ENCODE measurements at regions not wholly inside any gene's neighbourhood (a gene's known extent, or its start where the extent isn't known, plus 50 kb on each side); places are given as distances from the start of the nearest gene placed in this dataset.

DNA sequence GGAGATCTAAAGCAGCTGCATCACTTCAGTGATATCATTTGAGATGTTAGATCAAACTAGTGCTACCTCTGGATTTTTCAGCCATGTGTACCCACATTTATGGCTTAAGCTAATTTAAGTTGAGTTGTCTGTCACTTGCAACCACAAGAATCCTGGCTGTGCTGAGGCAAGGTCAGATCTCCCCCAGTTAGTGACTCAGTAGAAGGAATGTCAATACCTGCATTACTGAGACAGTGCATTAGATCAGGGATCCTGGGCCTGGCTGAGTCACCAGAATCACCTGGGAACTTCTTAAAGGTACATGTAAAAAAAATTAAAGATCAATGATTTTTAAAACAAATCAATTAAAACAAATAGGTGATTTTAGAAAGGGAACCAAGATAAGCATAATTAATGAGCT lies 84.6 kb upstream of the GRIN2B start:
- H3K4me1 Mint-ChIP-seq = peaks cover 21% of the 10 kb centered on the region
- Histone ChIP-seq H3K9ac (ENCODE audit: extremely low read depth, low read length, poor library complexity, severe bottlenecking) (no peak overlapping the region), H3K36me3 (ENCODE audit: control insufficient read depth, insufficient read depth, low read length) (no peaks in the 10 kb centered on the region), H3K4me3 (ENCODE audit: low read length) (no peak overlapping the region), H3K27ac (ENCODE audit: low read depth, low read length) (no peak overlapping the region), H3K9me3 (ENCODE audit: control insufficient read depth, low read length) (peaks cover 16% of the 10 kb centered on the region), H3K4me1 (ENCODE audit: control insufficient read depth, insufficient read depth, low read length) (peaks cover 7% of the 10 kb centered on the region), H3K27me3 (ENCODE audit: control insufficient read depth, insufficient read depth, low read length, poor library complexity, severe bottlenecking) (peaks cover 5% of the 10 kb centered on the region)
- H3K4me3 Mint-ChIP-seq = no peak overlapping the region
- H3K9me3 Mint-ChIP-seq = peaks cover 9% of the 10 kb centered on the region
- no peaks in the 10 kb centered on the region for H3K36me3 Mint-ChIP-seq (ENCODE audit: low read depth)
- H3K27me3 Mint-ChIP-seq (ENCODE audit: insufficient read depth) = peaks cover 27% of the 10 kb centered on the region
- no peak for DNase-seq
- TF ChIP-seq, protein P1, sequence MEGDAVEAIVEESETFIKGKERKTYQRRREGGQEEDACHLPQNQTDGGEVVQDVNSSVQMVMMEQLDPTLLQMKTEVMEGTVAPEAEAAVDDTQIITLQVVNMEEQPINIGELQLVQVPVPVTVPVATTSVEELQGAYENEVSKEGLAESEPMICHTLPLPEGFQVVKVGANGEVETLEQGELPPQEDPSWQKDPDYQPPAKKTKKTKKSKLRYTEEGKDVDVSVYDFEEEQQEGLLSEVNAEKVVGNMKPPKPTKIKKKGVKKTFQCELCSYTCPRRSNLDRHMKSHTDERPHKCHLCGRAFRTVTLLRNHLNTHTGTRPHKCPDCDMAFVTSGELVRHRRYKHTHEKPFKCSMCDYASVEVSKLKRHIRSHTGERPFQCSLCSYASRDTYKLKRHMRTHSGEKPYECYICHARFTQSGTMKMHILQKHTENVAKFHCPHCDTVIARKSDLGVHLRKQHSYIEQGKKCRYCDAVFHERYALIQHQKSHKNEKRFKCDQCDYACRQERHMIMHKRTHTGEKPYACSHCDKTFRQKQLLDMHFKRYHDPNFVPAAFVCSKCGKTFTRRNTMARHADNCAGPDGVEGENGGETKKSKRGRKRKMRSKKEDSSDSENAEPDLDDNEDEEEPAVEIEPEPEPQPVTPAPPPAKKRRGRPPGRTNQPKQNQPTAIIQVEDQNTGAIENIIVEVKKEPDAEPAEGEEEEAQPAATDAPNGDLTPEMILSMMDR (conservative IDR thresholded peaks at IDR 0.05) = no peak
- H3K27ac Mint-ChIP-seq = no peak overlapping the region

DNA sequence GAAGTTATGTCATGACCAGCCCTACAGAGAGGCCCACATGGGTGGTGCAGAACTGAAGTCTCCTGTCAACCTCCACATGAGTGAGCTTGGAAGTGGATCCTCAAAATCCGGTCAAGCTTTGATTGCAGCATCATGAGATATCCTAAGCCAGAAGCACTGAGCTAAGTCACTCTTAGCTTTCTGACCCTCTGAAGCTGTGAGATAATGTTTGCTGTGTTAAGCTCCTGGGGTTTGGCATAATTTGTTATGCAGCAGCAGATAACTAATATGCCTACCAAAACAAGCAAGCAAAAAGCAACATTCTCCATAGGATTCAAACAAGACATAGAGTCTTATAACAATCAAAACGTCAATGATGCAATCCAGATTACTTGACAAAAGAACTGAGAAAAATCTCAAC lies 87.6 kb upstream of the GRIN2B start:
- Mint-ChIP-seq H3K9me3 (peaks cover 9% of the 10 kb centered on the region), H3K4me1 (peaks cover 14% of the 10 kb centered on the region), H3K27me3 (ENCODE audit: insufficient read depth) (peaks cover 17% of the 10 kb centered on the region), H3K36me3 (ENCODE audit: low read depth) (no peaks in the 10 kb centered on the region), H3K27ac (no peak overlapping the region), H3K4me3 (no peak overlapping the region)
- H3K36me3 ChIP-seq (ENCODE audit: control insufficient read depth, insufficient read depth, low read length) = no peaks in the 10 kb centered on the region
- DNase-seq = no peak
- H3K9me3 ChIP-seq (ENCODE audit: control insufficient read depth, low read length) = peaks cover 16% of the 10 kb centered on the region
- peaks cover 4% of the 10 kb centered on the region for H3K4me1 ChIP-seq (ENCODE audit: control insufficient read depth, insufficient read depth, low read length)
- H3K27ac ChIP-seq (ENCODE audit: low read depth, low read length) = no peak overlapping the region
- TF ChIP-seq, protein P1 (conservative IDR thresholded peaks at IDR 0.05) = no peak
- H3K9ac ChIP-seq (ENCODE audit: extremely low read depth, low read length, poor library complexity, severe bottlenecking) = no peak overlapping the region
- H3K4me3 ChIP-seq (ENCODE audit: low read length) = no peak overlapping the region
- WGBS, 2 experiments (ENCODE audit: insufficient coverage in 1 of 2, insufficient read length in 1 of 2) = 90 to 100% methylated on average over 1 to 2 of the region's 2 CpGs
- no peaks in the 10 kb centered on the region for H3K27me3 ChIP-seq (ENCODE audit: control insufficient read depth, insufficient read depth, low read length, poor library complexity, severe bottlenecking)

DNA sequence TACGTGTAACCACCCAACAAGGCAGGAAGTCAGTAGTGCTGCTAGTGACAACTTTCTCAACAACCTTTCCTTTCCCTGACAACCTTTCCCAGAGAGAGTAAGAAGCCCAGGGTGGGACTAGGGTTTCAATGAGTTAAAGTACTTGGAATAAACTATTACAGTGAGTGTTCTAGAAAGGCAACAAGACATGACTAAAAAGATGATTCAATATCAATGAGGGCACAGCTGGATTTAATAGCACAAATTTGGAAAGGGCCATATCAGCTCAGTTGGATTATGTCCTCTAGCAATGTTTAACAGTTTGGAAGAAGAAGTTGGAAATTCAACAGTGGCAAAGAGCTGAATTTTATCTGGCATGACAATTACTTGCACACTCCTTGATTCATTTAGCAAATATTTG lies 90.4 kb upstream of the GRIN2B start:
- H3K9me3 ChIP-seq (ENCODE audit: control insufficient read depth, low read length) = peaks cover 7% of the 10 kb centered on the region
- TF ChIP-seq, protein P1 (conservative IDR thresholded peaks at IDR 0.05) = no peak
- Mint-ChIP-seq H3K9me3 (peaks cover 4% of the 10 kb centered on the region), H3K36me3 (ENCODE audit: low read depth) (no peaks in the 10 kb centered on the region), H3K4me1 (peaks cover 5% of the 10 kb centered on the region), H3K27ac (no peak overlapping the region), H3K27me3 (ENCODE audit: insufficient read depth) (peaks cover 13% of the 10 kb centered on the region), H3K4me3 (no peak overlapping the region)
- DNase-seq = no peak
- no peaks in the 10 kb centered on the region for H3K27me3 ChIP-seq (ENCODE audit: control insufficient read depth, insufficient read depth, low read length, poor library complexity, severe bottlenecking)
- H3K9ac ChIP-seq (ENCODE audit: extremely low read depth, low read length, poor library complexity, severe bottlenecking) = no peak overlapping the region
- peaks cover 4% of the 10 kb centered on the region for H3K4me1 ChIP-seq (ENCODE audit: control insufficient read depth, insufficient read depth, low read length)
- WGBS, 2 experiments (ENCODE audit: insufficient coverage in 1 of 2, insufficient read length in 1 of 2) = 100% methylated on average over 1 of the region's 1 CpG; no CpG with 5 or more reads in 1 of the 2 experiments
- H3K36me3 ChIP-seq (ENCODE audit: control insufficient read depth, insufficient read depth, low read length) = no peaks in the 10 kb centered on the region
- no peak overlapping the region for H3K27ac ChIP-seq (ENCODE audit: low read depth, low read length)
- H3K4me3 ChIP-seq (ENCODE audit: low read length) = no peak overlapping the region
